ENCODE measurements at regions not wholly inside any gene's neighbourhood (a gene's known extent, or its start where the extent isn't known, plus 50 kb on each side); places are given as distances from the start of the nearest gene placed in this dataset.

DNA sequence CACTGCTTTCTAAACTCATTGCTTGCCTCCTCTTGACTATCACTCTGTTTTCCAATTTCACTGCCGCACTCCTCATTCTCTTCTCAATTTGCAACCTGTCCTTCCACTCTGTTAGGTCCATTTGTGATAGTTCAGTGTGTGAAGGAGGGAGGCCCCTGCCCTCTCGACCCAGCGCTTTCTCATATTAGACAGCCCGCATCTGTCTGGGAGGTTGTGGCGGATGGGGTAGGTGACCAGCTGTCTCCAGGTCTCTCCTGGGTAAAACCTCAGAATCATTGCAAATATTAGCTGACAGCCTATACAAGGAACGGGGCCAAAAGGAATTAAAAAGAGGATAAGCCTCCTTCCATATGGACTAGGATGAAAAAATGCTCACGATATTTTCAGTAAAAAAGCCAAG, 358.3 kb downstream of the SHQ1 start:
- TF ChIP-seq, protein P1, sequence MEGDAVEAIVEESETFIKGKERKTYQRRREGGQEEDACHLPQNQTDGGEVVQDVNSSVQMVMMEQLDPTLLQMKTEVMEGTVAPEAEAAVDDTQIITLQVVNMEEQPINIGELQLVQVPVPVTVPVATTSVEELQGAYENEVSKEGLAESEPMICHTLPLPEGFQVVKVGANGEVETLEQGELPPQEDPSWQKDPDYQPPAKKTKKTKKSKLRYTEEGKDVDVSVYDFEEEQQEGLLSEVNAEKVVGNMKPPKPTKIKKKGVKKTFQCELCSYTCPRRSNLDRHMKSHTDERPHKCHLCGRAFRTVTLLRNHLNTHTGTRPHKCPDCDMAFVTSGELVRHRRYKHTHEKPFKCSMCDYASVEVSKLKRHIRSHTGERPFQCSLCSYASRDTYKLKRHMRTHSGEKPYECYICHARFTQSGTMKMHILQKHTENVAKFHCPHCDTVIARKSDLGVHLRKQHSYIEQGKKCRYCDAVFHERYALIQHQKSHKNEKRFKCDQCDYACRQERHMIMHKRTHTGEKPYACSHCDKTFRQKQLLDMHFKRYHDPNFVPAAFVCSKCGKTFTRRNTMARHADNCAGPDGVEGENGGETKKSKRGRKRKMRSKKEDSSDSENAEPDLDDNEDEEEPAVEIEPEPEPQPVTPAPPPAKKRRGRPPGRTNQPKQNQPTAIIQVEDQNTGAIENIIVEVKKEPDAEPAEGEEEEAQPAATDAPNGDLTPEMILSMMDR (IDR thresholded peaks at IDR 0.05; ENCODE audit: low read length, missing control alignments), result no peak
- no peak overlapping the region for H3K4me3 ChIP-seq (replicated peaks; ENCODE audit: low read depth, low read length)
- DNase-seq (ENCODE audit: low read depth), result no peak

DNA sequence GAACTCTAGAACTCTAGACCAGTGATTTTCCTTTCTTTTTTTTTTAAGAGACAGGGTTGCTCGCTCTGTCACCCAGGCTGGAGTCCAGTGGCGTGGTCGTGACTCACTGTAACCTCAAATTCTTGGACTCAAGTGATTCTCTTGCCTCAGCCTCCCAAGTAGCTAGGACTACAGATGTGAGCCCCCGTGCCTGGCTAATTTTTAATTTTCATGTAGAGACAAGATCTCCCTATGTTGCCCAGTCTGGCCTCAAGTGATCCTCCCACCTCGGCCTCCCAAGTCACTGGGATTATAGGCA, 359.6 kb downstream of the SHQ1 start:
- TF ChIP-seq, protein P1 (IDR thresholded peaks at IDR 0.05; ENCODE audit: low read length, missing control alignments), result no peak

DNA sequence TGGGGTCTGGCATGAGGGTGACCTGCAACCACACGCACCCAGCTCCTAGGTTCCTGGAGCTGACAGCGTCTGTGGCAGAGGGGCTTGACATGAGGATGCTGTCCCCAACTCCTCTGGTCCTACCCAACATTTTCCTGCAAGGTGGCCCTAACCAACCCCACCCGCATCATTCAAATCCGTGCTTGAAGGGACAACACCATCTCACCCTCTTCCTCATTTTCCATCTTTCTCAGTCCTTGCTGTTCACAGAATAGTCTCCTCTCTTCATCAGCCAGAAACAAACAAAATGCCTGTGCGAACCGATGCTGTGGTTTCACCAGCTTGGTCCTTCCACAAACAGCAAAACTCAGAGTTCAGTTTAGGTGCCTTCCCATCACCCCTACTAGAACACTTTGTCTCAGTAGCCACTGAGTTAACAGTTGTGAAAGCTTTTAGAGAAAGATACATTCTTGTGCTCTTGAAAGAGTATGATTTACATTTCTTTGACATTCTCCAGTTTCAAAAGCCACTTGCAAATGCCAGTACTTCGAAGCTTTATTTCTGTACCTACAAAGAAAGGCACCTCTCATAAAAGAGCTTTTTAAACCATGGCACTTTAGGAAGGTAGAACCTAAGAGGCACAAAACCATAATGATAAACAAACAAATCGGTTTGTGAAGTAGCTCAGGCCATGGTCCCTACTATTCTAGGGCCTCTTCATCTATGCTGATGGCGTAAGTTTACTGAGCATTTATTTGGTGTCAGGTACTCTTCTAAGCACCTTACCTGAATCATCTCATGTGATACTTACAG, 360.1 kb downstream of the SHQ1 start:
- peak; percentile 15 for DNase-seq (ENCODE audit: low read depth)
- TF ChIP-seq, protein P1 (IDR thresholded peaks at IDR 0.05; ENCODE audit: low read length, missing control alignments), result no peak
- H3K4me3 ChIP-seq (replicated peaks; ENCODE audit: low read depth, low read length), result no peak overlapping the region

More for the DNA sequence above, 359.6 kb downstream of the SHQ1 start:
- H3K4me3 ChIP-seq (replicated peaks; ENCODE audit: low read depth, low read length), result no peak overlapping the region
- DNase-seq (ENCODE audit: low read depth), result peak; percentile 12

DNA sequence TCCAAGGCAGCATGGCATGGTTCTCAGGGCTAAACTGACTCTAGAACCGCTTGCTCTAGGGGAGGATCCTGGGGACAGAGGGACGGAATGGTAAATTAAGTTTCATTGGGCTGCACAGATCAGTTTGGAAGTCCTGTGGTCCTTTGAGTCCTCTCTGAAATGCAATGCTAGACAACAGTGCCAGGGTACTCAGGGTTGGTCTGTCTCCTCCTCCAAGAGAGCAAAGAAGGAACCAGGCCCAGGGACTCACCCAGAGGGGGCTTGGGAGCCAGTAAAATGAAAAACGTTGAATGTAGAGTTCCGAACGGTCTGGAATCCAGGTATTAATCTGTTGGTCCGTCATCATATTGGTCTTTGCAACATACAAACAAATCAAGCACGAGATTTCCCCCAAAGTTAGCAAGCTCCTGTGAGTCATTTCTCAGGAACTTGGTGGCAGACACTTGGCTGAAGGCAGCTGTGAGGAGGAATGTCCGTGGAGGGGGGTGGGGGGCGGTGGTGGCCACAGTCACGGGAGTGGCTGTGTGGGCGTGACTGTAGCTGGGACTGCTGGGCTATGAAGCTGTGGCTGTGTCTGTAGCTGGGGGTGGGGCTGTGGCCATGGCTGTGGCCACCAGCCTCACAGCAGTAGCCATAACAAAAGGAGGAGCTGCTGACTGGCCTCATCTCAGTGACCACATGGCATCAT, 361.0 kb downstream of the SHQ1 start:
- peak; percentile 82 for DNase-seq (ENCODE audit: low read depth)
- no peak overlapping the region for H3K4me3 ChIP-seq (replicated peaks; ENCODE audit: low read depth, low read length)
- TF ChIP-seq, protein P1 (IDR thresholded peaks at IDR 0.05; ENCODE audit: low read length, missing control alignments), result no peak

DNA sequence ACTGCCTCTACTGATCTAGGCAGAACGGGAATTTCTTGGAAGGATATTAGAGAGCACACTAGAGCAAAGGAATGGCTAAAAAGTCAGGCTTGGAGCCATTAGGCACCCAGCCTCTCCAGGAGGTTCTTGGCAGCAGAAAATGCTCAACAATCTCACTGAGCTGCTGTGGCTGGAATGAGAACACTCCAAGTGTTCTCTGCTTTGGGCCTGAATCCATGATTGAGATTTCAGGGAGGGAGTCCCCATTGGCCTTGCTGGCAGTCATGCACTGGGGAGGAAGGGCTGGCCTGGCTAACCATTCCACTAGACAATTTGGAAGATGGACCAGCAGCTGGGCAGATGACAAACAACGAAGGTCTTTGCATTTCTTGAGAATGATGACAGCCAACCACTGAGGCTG, 362.6 kb downstream of the SHQ1 start:
- TF ChIP-seq, protein P1 (IDR thresholded peaks at IDR 0.05; ENCODE audit: low read length, missing control alignments), result no peak
- peak; percentile 21 for DNase-seq (ENCODE audit: low read depth)

DNA sequence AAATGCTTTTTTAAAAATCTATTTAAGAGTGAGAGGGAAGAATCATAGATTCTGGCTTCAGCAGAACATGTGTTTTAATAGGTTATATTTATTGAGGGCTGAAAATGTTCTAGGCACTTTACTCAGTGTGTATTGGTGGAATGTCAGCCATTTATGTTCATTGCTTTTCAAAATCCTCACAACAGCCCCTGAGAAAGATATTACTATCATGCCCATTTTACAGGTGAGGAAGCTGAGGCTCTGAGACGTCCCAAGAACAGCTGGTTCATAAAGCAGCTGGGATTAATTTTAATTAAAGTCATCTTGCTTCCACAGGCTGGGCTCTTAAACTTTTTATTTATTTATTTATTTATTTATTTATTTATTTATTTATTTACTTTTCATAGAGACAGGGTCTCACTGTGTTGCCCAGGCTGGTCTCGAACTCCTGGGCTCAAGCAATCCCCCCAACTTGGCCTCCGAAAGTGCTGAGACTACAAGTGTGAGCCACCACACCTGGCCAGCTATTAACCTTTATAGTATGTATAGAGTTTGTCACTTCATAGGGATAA, 364.6 kb downstream of the SHQ1 start:
- no peak for DNase-seq (ENCODE audit: low read depth)
- H3K4me3 ChIP-seq (replicated peaks; ENCODE audit: low read depth, low read length), result peak overlapping the region; percentile 36

More for the DNA sequence above, 362.6 kb downstream of the SHQ1 start:
- H3K4me3 ChIP-seq (replicated peaks; ENCODE audit: low read depth, low read length), result no peak overlapping the region

More for the DNA sequence above, 364.6 kb downstream of the SHQ1 start:
- TF ChIP-seq, protein P1 (IDR thresholded peaks at IDR 0.05; ENCODE audit: low read length, missing control alignments), result no peak

Data from fibroblast of pulmonary artery (primary cell).